GM23338 (cell line): ENCODE measurements at regions not wholly inside any gene's neighbourhood (a gene's known extent, or its start where the extent isn't known, plus 50 kb on each side); places are given as distances from the start of the nearest gene placed in this dataset.

Source experiments
- ATAC-seq: fragments of 200-7000 bp; cut with Tn5 transposase; 3 replicates; pipeline ENCODE4 v1.9.1; 2020
- DNase-seq: peaks from one replicate; pipeline ENCODE4 v3.0.0-alpha.2; 2015; ENCODE audit warnings: low spot score
- H2AFZ ChIP-seq: fragments of 200-600 bp; sonication (generic); 2 replicates; pipeline ENCODE4 v1.8.0; 2016; ENCODE audit warnings: antibody characterized with exemption, mild to moderate bottlenecking, moderate library complexity
- H3F3A ChIP-seq: fragments of 200-600 bp; sonication (generic); replicated peaks from 2 replicates; pipeline ENCODE4 v1.8.0; 2017; ENCODE audit warnings: antibody characterized with exemption, mixed run types, low read depth
- H3K27ac ChIP-seq: fragments of 200-600 bp; sonication (generic); 2 replicates; pipeline ENCODE4 v1.6.1; 2016; ENCODE audit warnings: low read depth
- H3K27me3 ChIP-seq: fragments of 200-600 bp; sonication (generic); 2 replicates; pipeline ENCODE4 v1.8.0; 2016; ENCODE audit warnings: mild to moderate bottlenecking, mixed run types, moderate library complexity; ENCODE audit not compliant: insufficient read depth
- H3K36me3 ChIP-seq: fragments of 200-600 bp; sonication (generic); 2 replicates; pipeline ENCODE4 v1.8.0; 2016; ENCODE audit warnings: mild to moderate bottlenecking; ENCODE audit not compliant: insufficient read depth
- H3K4me1 ChIP-seq: fragments of 200-600 bp; sonication (generic); 2 replicates; pipeline ENCODE4 v1.8.0; 2016; ENCODE audit warnings: mild to moderate bottlenecking, moderate library complexity; ENCODE audit not compliant: insufficient read depth
- H3K4me2 ChIP-seq: fragments of 200-600 bp; sonication (generic); 2 replicates; pipeline ENCODE4 v1.7.1; 2017; ENCODE audit warnings: mixed run types
- H3K4me3 ChIP-seq: fragments of 200-600 bp; sonication (generic); 2 replicates; pipeline ENCODE4 v1.6.1; 2016; ENCODE audit warnings: mixed run types
- H3K79me2 ChIP-seq: fragments of 200-600 bp; sonication (generic); replicated peaks from 2 replicates; pipeline ENCODE4 v1.8.0; 2017; ENCODE audit warnings: mild to moderate bottlenecking; ENCODE audit not compliant: insufficient read depth
- H3K9me2 ChIP-seq: fragments of 200-600 bp; sonication (generic); 2 replicates; pipeline ENCODE4 v1.8.0; 2017; ENCODE audit not compliant: insufficient read depth
- H4K20me1 ChIP-seq: fragments of 200-600 bp; sonication (generic); replicated peaks from 2 replicates; pipeline ENCODE4 v1.8.0; 2017; ENCODE audit warnings: mild to moderate bottlenecking; ENCODE audit not compliant: insufficient read depth
- H3K27ac Mint-ChIP-seq: 2 replicates; pipeline ENCODE4 v1.8.0; 2020; ENCODE audit warnings: inconsistent platforms, mild to moderate bottlenecking, moderate library complexity, mixed read lengths
- H3K27me3 Mint-ChIP-seq: 3 replicates; pipeline ENCODE4 v1.8.0; 2022; ENCODE audit warnings: low read depth, mild to moderate bottlenecking, moderate library complexity, mixed read lengths, inconsistent platforms; ENCODE audit not compliant: insufficient read depth, poor library complexity
- H3K36me3 Mint-ChIP-seq: 3 replicates; pipeline ENCODE4 v1.8.0; 2021; ENCODE audit warnings: low read depth, mild to moderate bottlenecking, inconsistent platforms, moderate library complexity, mixed read lengths
- H3K4me1 Mint-ChIP-seq: 3 replicates; pipeline ENCODE4 v1.8.0; 2020; ENCODE audit warnings: mild to moderate bottlenecking, inconsistent platforms, mixed read lengths
- H3K4me3 Mint-ChIP-seq: 3 replicates; pipeline ENCODE4 v1.8.0; 2021; ENCODE audit warnings: moderate library complexity, mild to moderate bottlenecking, inconsistent platforms, mixed read lengths
- H3K9me3 Mint-ChIP-seq: 3 replicates; pipeline ENCODE4 v1.8.0; 2020; ENCODE audit warnings: moderate library complexity, mild to moderate bottlenecking, inconsistent platforms, mixed read lengths
- CREB1 ChIP-seq: fragments of 250-450 bp; sonication (Bioruptor Pico); IDR thresholded peaks from 2 replicates; pipeline ENCODE4 v1.5.0; 2020; ENCODE audit warnings: low read depth, mild to moderate bottlenecking, moderate library complexity
- EZH2 ChIP-seq: fragments of 200-600 bp; sonication (generic); IDR thresholded peaks from one replicate; pipeline ENCODE4 v1.8.0; 2017; ENCODE audit warnings: antibody characterized with exemption, mild to moderate bottlenecking, low read depth; ENCODE audit not compliant: unreplicated experiment
- JUNB ChIP-seq: IDR thresholded peaks from one replicate; pipeline ENCODE4 v1.6.1; 2016; ENCODE audit warnings: antibody characterized with exemption; ENCODE audit not compliant: unreplicated experiment
- NANOG ChIP-seq: IDR thresholded peaks from 2 replicates; pipeline ENCODE4 v1.6.1; 2016; ENCODE audit warnings: antibody characterized with exemption, borderline replicate concordance
- POLR2AphosphoS5 ChIP-seq: IDR thresholded peaks from 2 replicates; pipeline ENCODE4 v1.6.1; 2016; ENCODE audit warnings: antibody characterized with exemption, low read depth
- STAT1 ChIP-seq: IDR thresholded peaks from one replicate; pipeline ENCODE4 v1.6.1; 2016; ENCODE audit warnings: antibody characterized with exemption; ENCODE audit not compliant: unreplicated experiment
- ZNF114 ChIP-seq: fragments of 250-450 bp; sonication (Bioruptor Pico); IDR thresholded peaks from 2 replicates; pipeline ENCODE4 v1.5.0; 2020; ENCODE audit warnings: mild to moderate bottlenecking, moderate library complexity
- ZNF331 ChIP-seq: fragments of 250-450 bp; sonication (Bioruptor Pico); IDR thresholded peaks from 2 replicates; pipeline ENCODE4 v1.5.0; 2020; ENCODE audit warnings: low read depth, mild to moderate bottlenecking, moderate library complexity
- TF ChIP-seq, protein P1 (sequence below), 2 experiments: fragments of 200-600 bp in 1 of 2; sonication (generic) in 1 of 2; conservative IDR thresholded peaks; 2 replicates each; pipeline versions ENCODE4 v1.5.1 to v1.6.1; 2016 to 2017; ENCODE audit warnings: antibody characterized with exemption in 2 of 2, low read depth in 2 of 2, mild to moderate bottlenecking in 2 of 2, moderate library complexity in 1 of 2
- TF ChIP-seq, protein P2 (sequence below): IDR thresholded peaks from one replicate; pipeline ENCODE4 v1.6.1; 2018; ENCODE audit warnings: antibody characterized with exemption; ENCODE audit not compliant: unreplicated experiment
- TF ChIP-seq, protein P3 (sequence below): IDR thresholded peaks from 2 replicates; pipeline ENCODE4 v1.6.1; 2016; ENCODE audit warnings: antibody characterized with exemption

DNA sequence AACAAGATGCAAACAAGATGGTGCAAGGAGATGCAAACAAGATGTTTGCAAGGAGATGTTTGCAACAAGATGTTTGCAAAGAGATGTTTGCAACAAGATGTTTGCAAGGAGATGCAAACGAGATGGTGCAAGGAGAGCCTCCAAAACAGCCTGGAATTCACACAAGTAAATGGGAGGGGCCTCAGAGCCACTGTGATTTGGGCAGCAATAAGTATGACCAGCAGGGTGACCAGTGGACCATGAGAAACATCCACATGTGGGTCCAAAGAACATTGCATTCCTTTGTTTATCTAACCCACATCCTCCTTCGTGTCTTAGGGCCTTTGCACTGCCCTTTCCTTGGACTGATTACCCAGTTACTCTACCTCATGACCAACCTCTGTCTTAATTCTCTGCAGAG lies 162.9 kb downstream of the PLPP3 start:
- H2AFZ ChIP-seq = no peak overlapping the region
- H3K27ac ChIP-seq = no peak overlapping the region
- TF ChIP-seq, protein P1, sequence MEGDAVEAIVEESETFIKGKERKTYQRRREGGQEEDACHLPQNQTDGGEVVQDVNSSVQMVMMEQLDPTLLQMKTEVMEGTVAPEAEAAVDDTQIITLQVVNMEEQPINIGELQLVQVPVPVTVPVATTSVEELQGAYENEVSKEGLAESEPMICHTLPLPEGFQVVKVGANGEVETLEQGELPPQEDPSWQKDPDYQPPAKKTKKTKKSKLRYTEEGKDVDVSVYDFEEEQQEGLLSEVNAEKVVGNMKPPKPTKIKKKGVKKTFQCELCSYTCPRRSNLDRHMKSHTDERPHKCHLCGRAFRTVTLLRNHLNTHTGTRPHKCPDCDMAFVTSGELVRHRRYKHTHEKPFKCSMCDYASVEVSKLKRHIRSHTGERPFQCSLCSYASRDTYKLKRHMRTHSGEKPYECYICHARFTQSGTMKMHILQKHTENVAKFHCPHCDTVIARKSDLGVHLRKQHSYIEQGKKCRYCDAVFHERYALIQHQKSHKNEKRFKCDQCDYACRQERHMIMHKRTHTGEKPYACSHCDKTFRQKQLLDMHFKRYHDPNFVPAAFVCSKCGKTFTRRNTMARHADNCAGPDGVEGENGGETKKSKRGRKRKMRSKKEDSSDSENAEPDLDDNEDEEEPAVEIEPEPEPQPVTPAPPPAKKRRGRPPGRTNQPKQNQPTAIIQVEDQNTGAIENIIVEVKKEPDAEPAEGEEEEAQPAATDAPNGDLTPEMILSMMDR (conservative IDR thresholded peaks at IDR 0.05; ENCODE audit: low read depth in 2 of 2) = peak; percentile 23 to 25; a peak in 3 of 4 replicates
- no peak for TF ChIP-seq JUNB
- no peak for TF ChIP-seq STAT1
- no peak for TF ChIP-seq EZH2
- no peak for DNase-seq
- ATAC-seq = no peak
- H3K4me1 ChIP-seq = peaks cover 5% of the 10 kb centered on the region; the same call in 1 of the 2 replicates
- no peak overlapping the region for H3K4me3 Mint-ChIP-seq
- no peaks in the 10 kb centered on the region for H3K9me2 ChIP-seq
- H4K20me1 ChIP-seq = no peaks in the 10 kb centered on the region
- no peaks in the 10 kb centered on the region for H3K79me2 ChIP-seq
- H3K9me3 Mint-ChIP-seq = no peaks in the 10 kb centered on the region
- no peaks in the 10 kb centered on the region for H3F3A ChIP-seq
- H3K36me3 Mint-ChIP-seq = no peaks in the 10 kb centered on the region; the same call in 2 of the 3 replicates
- no peak overlapping the region for H3K4me3 ChIP-seq
- no peaks in the 10 kb centered on the region for H3K36me3 ChIP-seq
- H3K4me2 ChIP-seq = no peak overlapping the region
- H3K27me3 Mint-ChIP-seq = peaks cover 11% of the 10 kb centered on the region
- H3K27ac Mint-ChIP-seq = no peak overlapping the region
- peaks cover 21% of the 10 kb centered on the region for H3K4me1 Mint-ChIP-seq
- H3K27me3 ChIP-seq = no peaks in the 10 kb centered on the region

DNA sequence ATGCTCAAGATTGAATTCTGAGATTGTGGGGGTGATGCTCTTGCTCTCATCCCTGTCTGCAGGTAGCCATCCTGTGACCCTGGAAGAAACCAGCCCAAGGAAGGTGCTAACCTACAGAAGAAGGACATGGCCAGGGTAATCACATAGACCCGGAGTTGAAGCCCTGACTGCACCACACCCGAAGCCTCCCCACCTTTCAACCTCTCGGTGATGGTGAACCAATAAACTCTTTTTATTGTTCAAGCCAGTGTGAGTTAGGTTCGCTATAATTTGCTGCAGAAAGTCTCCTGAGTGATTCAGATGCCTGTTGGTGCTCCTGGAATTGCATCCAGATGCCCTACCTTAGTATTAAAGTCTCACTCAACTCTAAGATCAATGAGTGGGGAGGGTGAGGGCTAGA lies 163.6 kb downstream of the PLPP3 start:
- H3K27ac ChIP-seq = no peak overlapping the region
- no peak overlapping the region for H3K4me3 Mint-ChIP-seq
- H4K20me1 ChIP-seq = no peaks in the 10 kb centered on the region
- peaks cover 5% of the 10 kb centered on the region; the same call in 1 of the 2 replicates for H3K4me1 ChIP-seq
- no peaks in the 10 kb centered on the region for H3F3A ChIP-seq
- H3K4me2 ChIP-seq = no peak overlapping the region
- no peak overlapping the region for H2AFZ ChIP-seq
- no peak overlapping the region for H3K27ac Mint-ChIP-seq
- no peaks in the 10 kb centered on the region for H3K27me3 ChIP-seq
- no peak overlapping the region for H3K4me3 ChIP-seq
- ATAC-seq (no peak), DNase-seq (no peak)
- H3K9me2 ChIP-seq = no peaks in the 10 kb centered on the region
- no peaks in the 10 kb centered on the region for H3K79me2 ChIP-seq
- H3K9me3 Mint-ChIP-seq = no peaks in the 10 kb centered on the region
- peaks cover 11% of the 10 kb centered on the region for H3K27me3 Mint-ChIP-seq
- no peaks in the 10 kb centered on the region for H3K36me3 ChIP-seq
- H3K4me1 Mint-ChIP-seq = peaks cover 19% of the 10 kb centered on the region
- no peaks in the 10 kb centered on the region; the same call in 2 of the 3 replicates for H3K36me3 Mint-ChIP-seq
- TF ChIP-seq CREB1 (CRISPR knock-in tag) (no peak), POLR2AphosphoS5 (no peak), NANOG (no peak), STAT1 (no peak), ZNF331 (CRISPR knock-in tag) (no peak), ZNF114 (CRISPR knock-in tag) (no peak)
- TF ChIP-seq, protein P2, sequence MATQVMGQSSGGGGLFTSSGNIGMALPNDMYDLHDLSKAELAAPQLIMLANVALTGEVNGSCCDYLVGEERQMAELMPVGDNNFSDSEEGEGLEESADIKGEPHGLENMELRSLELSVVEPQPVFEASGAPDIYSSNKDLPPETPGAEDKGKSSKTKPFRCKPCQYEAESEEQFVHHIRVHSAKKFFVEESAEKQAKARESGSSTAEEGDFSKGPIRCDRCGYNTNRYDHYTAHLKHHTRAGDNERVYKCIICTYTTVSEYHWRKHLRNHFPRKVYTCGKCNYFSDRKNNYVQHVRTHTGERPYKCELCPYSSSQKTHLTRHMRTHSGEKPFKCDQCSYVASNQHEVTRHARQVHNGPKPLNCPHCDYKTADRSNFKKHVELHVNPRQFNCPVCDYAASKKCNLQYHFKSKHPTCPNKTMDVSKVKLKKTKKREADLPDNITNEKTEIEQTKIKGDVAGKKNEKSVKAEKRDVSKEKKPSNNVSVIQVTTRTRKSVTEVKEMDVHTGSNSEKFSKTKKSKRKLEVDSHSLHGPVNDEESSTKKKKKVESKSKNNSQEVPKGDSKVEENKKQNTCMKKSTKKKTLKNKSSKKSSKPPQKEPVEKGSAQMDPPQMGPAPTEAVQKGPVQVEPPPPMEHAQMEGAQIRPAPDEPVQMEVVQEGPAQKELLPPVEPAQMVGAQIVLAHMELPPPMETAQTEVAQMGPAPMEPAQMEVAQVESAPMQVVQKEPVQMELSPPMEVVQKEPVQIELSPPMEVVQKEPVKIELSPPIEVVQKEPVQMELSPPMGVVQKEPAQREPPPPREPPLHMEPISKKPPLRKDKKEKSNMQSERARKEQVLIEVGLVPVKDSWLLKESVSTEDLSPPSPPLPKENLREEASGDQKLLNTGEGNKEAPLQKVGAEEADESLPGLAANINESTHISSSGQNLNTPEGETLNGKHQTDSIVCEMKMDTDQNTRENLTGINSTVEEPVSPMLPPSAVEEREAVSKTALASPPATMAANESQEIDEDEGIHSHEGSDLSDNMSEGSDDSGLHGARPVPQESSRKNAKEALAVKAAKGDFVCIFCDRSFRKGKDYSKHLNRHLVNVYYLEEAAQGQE = no peak
- TF ChIP-seq, protein P1 (conservative IDR thresholded peaks at IDR 0.05; ENCODE audit: low read depth in 2 of 2) = no peak
- TF ChIP-seq, protein P3, sequence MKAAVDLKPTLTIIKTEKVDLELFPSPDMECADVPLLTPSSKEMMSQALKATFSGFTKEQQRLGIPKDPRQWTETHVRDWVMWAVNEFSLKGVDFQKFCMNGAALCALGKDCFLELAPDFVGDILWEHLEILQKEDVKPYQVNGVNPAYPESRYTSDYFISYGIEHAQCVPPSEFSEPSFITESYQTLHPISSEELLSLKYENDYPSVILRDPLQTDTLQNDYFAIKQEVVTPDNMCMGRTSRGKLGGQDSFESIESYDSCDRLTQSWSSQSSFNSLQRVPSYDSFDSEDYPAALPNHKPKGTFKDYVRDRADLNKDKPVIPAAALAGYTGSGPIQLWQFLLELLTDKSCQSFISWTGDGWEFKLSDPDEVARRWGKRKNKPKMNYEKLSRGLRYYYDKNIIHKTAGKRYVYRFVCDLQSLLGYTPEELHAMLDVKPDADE = no peak
